HEK293T (cell line): ENCODE measurements at regions not wholly inside any gene's neighbourhood (a gene's known extent, or its start where the extent isn't known, plus 50 kb on each side); places are given as distances from the start of the nearest gene placed in this dataset.
A peak's percentile ranks its signal among the peaks of the same experiment; 100 is the strongest.

Experiments
- CTCF ChIA-PET: fragments of 350-600 bp; formaldehyde crosslinking; extraction: SDS; loops from one replicate; lab custom pipeline; 2021; ENCODE audit warnings: antibody characterized with exemption, inconsistent platforms; lab: Yijun Ruan, JAX
- POLR2A ChIA-PET: fragments of 350-600 bp; formaldehyde crosslinking; extraction: SDS; loops from one replicate; lab custom pipeline; 2020; ENCODE audit warnings: antibody characterized with exemption, inconsistent platforms; lab: Yijun Ruan, JAX
- DNase-seq: peaks from one replicate; pipeline ENCODE4 v3.0.0; 2012; ENCODE audit warnings: mixed read lengths; ENCODE audit errors: extremely low spot score
- ARNT ChIP-seq: fragments of 450-650 bp; IDR thresholded peaks from 2 replicates; pipeline ENCODE4 v1.6.1; 2017; ENCODE audit warnings: mild to moderate bottlenecking
- BHLHE40 ChIP-seq: fragments of 450-650 bp; IDR thresholded peaks from 2 replicates; pipeline ENCODE4 v1.6.1; 2016; ENCODE audit warnings: mild to moderate bottlenecking, moderate library complexity, borderline replicate concordance
- CTBP1 ChIP-seq: fragments of 450-650 bp; IDR thresholded peaks from 2 replicates; pipeline ENCODE4 v1.6.1; 2016; ENCODE audit warnings: borderline replicate concordance
- ELF4 ChIP-seq: fragments of 450-650 bp; IDR thresholded peaks from 2 replicates; pipeline ENCODE4 v1.6.1; 2017; ENCODE audit warnings: antibody characterized with exemption
- FOXA1 ChIP-seq: fragments of 450-650 bp; IDR thresholded peaks from 2 replicates; pipeline ENCODE4 v1.6.1; 2016; ENCODE audit warnings: mild to moderate bottlenecking
- FOXK2 ChIP-seq: fragments of 450-650 bp; IDR thresholded peaks from 2 replicates; pipeline ENCODE4 v1.6.1; 2016; ENCODE audit warnings: mild to moderate bottlenecking
- FOXM1 ChIP-seq: fragments of 450-650 bp; IDR thresholded peaks from 2 replicates; pipeline ENCODE4 v1.6.1; 2017; ENCODE audit warnings: mild to moderate bottlenecking, borderline replicate concordance
- HDGF ChIP-seq: fragments of 450-650 bp; IDR thresholded peaks from 2 replicates; pipeline ENCODE4 v1.6.1; 2017; ENCODE audit warnings: antibody characterized with exemption, borderline replicate concordance
- L3MBTL2 ChIP-seq: fragments of 450-650 bp; conservative IDR thresholded peaks from 2 replicates; pipeline ENCODE4 v1.6.1; 2016; ENCODE audit warnings: mild to moderate bottlenecking
- LEF1 ChIP-seq: fragments of 450-650 bp; IDR thresholded peaks from 2 replicates; pipeline ENCODE4 v1.6.1; 2017; ENCODE audit warnings: mild to moderate bottlenecking, borderline replicate concordance
- NFRKB ChIP-seq: fragments of 450-650 bp; IDR thresholded peaks from 2 replicates; pipeline ENCODE4 v1.6.1; 2016; ENCODE audit warnings: mild to moderate bottlenecking, moderate library complexity
- SP1 ChIP-seq: fragments of 450-650 bp; IDR thresholded peaks from 2 replicates; pipeline ENCODE4 v1.6.1; 2017
- SUZ12 ChIP-seq: fragments of 450-650 bp; IDR thresholded peaks from 2 replicates; pipeline ENCODE4 v1.6.1; 2016; ENCODE audit warnings: mild to moderate bottlenecking
- TARDBP ChIP-seq: fragments of 450-650 bp; IDR thresholded peaks from 2 replicates; pipeline ENCODE4 v1.6.1; 2016
- ZNF384 ChIP-seq: fragments of 450-650 bp; IDR thresholded peaks from 2 replicates; pipeline ENCODE4 v1.6.1; 2016
- TF ChIP-seq, protein P1 (sequence below): fragments of 450-650 bp; IDR thresholded peaks from 2 replicates; pipeline ENCODE4 v1.6.1; 2016

DNA sequence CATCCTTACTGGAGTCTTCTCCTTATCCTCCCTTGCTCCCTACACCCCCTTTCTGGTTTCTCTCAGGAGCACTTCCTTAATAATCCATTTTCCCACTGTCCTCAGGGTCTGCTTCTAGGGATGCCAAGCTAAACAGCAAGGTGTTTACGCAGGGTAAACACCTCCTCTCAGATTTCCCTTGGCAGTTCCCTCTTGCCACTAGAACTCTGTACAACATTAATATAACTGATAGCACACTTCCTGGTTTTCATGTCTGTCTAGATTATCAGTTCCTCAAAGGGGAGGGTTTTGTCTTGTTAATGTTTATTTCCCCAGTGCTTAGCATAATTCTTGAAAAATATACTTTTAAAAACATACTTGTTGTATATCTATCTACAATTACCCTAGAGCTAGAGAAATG, 118.0 kb upstream of the SLC24A5 start:
- ChIA-PET POLR2A (no interaction called here), CTCF (no interaction called here)
- DNase-seq, result no peak
- TF ChIP-seq SP1 (no peak), ARNT (no peak), FOXA1 (no peak), TARDBP (no peak), FOXK2 (no peak), ELF4 (no peak), NFRKB (no peak), SUZ12 (no peak), HDGF (no peak), LEF1 (no peak)

DNA sequence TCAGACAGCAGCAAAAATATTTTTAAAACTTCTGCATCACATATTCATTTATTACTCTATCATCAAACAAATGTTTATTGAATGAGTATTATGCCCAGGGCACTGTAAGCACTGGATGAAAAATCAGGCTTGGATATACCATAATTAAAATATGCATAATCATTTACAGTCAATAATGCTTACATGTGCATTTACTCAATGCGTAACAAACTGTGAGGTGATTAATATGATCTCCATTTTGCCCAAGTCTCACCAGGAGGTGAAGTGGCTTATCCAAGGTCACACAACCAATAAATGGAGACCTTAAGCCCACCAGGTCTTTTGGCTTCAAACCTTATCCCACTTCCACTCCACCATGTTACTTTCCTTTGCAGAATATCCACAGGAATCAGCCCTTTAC, 117.3 kb upstream of the SLC24A5 start:
- ChIA-PET POLR2A (no interaction called here), CTCF (no interaction called here)
- DNase-seq, result no peak

DNA sequence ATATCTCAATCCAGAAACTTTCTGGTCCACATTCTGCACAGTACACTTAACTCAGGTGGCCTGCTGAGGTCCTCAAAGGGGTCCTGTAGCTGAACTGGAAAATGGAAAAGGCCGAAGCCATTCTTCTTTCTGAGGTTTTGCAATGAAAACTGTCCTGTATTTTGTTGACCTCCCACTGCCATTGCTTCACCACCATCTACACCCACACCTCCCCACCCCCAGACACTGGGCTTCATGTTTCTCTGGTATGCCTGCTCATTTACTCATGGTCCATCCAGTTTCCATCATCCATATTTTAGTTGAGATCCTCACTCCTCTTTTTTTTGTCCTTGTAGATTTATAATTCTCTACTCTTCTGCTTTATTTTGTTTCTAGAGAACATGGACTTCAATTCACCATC, 115.7 kb upstream of the SLC24A5 start:
- ChIA-PET POLR2A (no interaction called here), CTCF (no interaction called here)
- TF ChIP-seq HDGF (no peak), ELF4 (no peak), SUZ12 (no peak), NFRKB (no peak), FOXK2 (no peak), FOXM1 (no peak), L3MBTL2 (no peak), TARDBP (no peak), FOXA1 (no peak), LEF1 (no peak), BHLHE40 (no peak), ARNT (no peak), CTBP1 (no peak), SP1 (no peak), ZNF384 (no peak)
- TF ChIP-seq, protein P1, sequence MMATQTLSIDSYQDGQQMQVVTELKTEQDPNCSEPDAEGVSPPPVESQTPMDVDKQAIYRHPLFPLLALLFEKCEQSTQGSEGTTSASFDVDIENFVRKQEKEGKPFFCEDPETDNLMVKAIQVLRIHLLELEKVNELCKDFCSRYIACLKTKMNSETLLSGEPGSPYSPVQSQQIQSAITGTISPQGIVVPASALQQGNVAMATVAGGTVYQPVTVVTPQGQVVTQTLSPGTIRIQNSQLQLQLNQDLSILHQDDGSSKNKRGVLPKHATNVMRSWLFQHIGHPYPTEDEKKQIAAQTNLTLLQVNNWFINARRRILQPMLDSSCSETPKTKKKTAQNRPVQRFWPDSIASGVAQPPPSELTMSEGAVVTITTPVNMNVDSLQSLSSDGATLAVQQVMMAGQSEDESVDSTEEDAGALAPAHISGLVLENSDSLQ, result no peak
- DNase-seq, result no peak

More for the DNA sequence above, 117.3 kb upstream of the SLC24A5 start:
- no peak for TF ChIP-seq ARNT
- TF ChIP-seq LEF1, result no peak
- no peak for TF ChIP-seq FOXM1
- TF ChIP-seq, protein P1, result no peak
- no peak for TF ChIP-seq BHLHE40
- no peak for TF ChIP-seq FOXK2
- TF ChIP-seq FOXA1, result no peak
- TF ChIP-seq HDGF, result no peak
- TF ChIP-seq NFRKB, result no peak
- TF ChIP-seq CTBP1, result no peak
- no peak for TF ChIP-seq SP1
- TF ChIP-seq ELF4, result no peak

DNA sequence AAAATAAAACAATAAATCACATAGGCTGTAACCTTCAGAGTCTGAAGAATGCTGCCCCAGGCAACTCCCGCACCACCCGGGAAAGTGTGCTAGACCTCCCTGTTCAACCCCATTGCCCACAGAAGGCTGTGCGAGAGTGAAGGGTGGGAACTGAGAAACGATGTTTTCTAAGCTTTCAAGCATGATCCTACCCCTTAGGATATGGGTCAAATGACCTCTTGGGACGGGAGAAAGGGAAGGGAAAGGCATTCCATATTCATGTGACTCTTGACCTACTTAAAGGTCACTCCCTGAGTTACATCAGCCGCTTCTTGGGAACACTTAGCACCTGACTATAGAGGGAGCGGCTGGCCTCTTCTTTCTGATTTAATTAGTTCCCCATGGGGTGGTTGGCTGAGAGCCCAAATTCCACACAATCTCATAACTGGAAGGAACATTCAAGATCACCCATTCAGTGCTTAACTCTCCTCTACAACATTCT, 114.7 kb upstream of the SLC24A5 start:
- TF ChIP-seq, protein P1, result peak; percentile 40; the same call in 1 of the 2 replicates
- TF ChIP-seq ELF4, result no peak
- CTCF ChIA-PET, result interaction anchor here (1.0 kb wide), 1 partner anchor 79 kb away, joined by 3 read pairs; no protein-coding TSS in a partner anchor
- POLR2A ChIA-PET, result no interaction called here
- DNase-seq, result peak; percentile 9

DNA sequence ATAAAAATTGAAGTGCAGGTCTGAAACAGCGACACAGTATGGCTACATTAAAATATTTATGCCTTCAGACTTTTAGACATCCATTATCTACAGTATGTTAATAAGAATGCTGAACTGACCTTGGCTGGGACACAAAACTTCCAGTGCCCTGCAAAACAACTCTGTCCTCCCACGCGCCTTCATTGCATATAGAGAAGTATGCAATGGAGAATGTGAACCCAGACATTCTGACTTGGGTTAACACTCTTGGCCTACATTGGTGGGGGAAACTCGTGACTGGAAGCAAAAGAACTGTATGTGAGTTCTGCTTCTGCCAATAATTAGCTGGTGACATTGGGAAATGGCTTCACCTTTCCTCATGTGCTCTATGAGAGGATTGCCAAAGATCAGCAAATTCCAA, 110.5 kb upstream of the SLC24A5 start:
- TF ChIP-seq FOXK2 (no peak), CTBP1 (no peak), ARNT (no peak), FOXA1 (no peak), TARDBP (no peak), SP1 (no peak), NFRKB (no peak)
- CTCF ChIA-PET, result no interaction called here
- POLR2A ChIA-PET, result no interaction called here
- no peak for DNase-seq

DNA sequence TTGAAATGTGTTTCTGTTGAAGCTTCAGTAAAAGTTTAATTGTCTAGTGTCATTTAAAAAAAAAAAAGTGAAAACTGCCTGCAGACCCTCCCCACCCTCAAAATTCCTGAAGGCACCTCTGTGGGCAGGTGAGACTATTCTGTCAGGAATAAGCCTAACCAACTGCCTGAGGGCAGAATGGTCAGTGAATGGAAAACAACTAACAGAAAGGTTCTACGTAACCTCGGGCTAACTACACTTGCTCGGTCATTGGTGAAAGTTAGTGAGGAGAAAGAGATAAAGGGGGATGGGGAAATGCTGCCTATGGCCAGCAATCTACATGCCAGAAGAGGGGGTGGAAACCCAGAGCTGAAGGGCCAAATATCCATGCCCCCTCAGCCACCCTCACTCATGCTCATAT, 108.6 kb upstream of the SLC24A5 start:
- POLR2A ChIA-PET, result no interaction called here
- TF ChIP-seq, protein P1, result no peak
- no peak for TF ChIP-seq LEF1
- no peak for TF ChIP-seq FOXA1
- TF ChIP-seq HDGF, result no peak
- no peak for TF ChIP-seq ZNF384
- TF ChIP-seq NFRKB, result no peak
- TF ChIP-seq FOXM1, result no peak
- no peak for TF ChIP-seq ARNT
- TF ChIP-seq TARDBP, result no peak
- no peak for TF ChIP-seq L3MBTL2
- no peak for TF ChIP-seq SUZ12
- TF ChIP-seq CTBP1, result no peak
- TF ChIP-seq SP1, result no peak
- no peak for TF ChIP-seq FOXK2
- TF ChIP-seq BHLHE40, result no peak
- no peak for TF ChIP-seq ELF4
- CTCF ChIA-PET, result no interaction called here
- DNase-seq, result no peak
